Trophoblast cell (in vitro differentiated cells and primary cell): ENCODE measurements at regions not wholly inside any gene's neighbourhood (a gene's known extent, or its start where the extent isn't known, plus 50 kb on each side); places are given as distances from the start of the nearest gene placed in this dataset.
A peak's percentile ranks its signal among the peaks of the same experiment; 100 is the strongest.

Source experiments
- DNase-seq, 2 donors: peaks; one replicate each; pipeline ENCODE4 v3.0.0-alpha.2; 2016
- H2AFZ ChIP-seq: 2 replicates; pipeline ENCODE4 v1.6.1; 2013; ENCODE audit warnings: low read length, moderate library complexity, mild to moderate bottlenecking; ENCODE audit not compliant: insufficient read depth, poor library complexity
- H2AK5ac ChIP-seq: 2 replicates; pipeline ENCODE4 v1.6.1; 2013; ENCODE audit warnings: mild to moderate bottlenecking, low read length
- H2BK120ac ChIP-seq: 2 replicates; pipeline ENCODE4 v1.6.1; 2013; ENCODE audit warnings: low read length, mild to moderate bottlenecking, moderate library complexity; ENCODE audit not compliant: insufficient read depth, poor library complexity
- H2BK12ac ChIP-seq: 2 replicates; pipeline ENCODE4 v1.6.1; 2013; ENCODE audit warnings: mild to moderate bottlenecking, low read length, moderate library complexity
- H2BK5ac ChIP-seq: 2 replicates; pipeline ENCODE4 v1.6.1; 2013; ENCODE audit warnings: low read length, low read depth, moderate library complexity, mild to moderate bottlenecking; ENCODE audit not compliant: poor library complexity
- H3K14ac ChIP-seq: 2 replicates; pipeline ENCODE4 v1.6.1; 2013; ENCODE audit warnings: mild to moderate bottlenecking, low read length
- H3K18ac ChIP-seq: 2 replicates; pipeline ENCODE4 v1.6.1; 2013; ENCODE audit warnings: mild to moderate bottlenecking, low read length
- H3K23ac ChIP-seq: 2 replicates; pipeline ENCODE4 v1.6.1; 2013; ENCODE audit warnings: low read length
- H3K27ac ChIP-seq: 2 replicates; pipeline ENCODE4 v1.5.1; 2013; ENCODE audit warnings: low read depth, mild to moderate bottlenecking, inconsistent platforms, low read length, moderate library complexity
- H3K27me3 ChIP-seq: 2 replicates; pipeline ENCODE4 v1.6.1; 2013; ENCODE audit warnings: inconsistent platforms, mild to moderate bottlenecking, low read length, moderate library complexity; ENCODE audit not compliant: insufficient read depth
- H3K36me3 ChIP-seq, 2 experiments: 1 replicate in 1 of 2; 2 replicates in 1 of 2; pipeline ENCODE4 v1.6.1; 2013; ENCODE audit warnings: low read length in 2 of 2, mild to moderate bottlenecking in 2 of 2, moderate library complexity in 1 of 2; ENCODE audit not compliant: insufficient read depth in 2 of 2, control insufficient read depth in 1 of 2
- H3K4ac ChIP-seq: 2 replicates; pipeline ENCODE4 v1.6.1; 2013; ENCODE audit warnings: low read depth, mild to moderate bottlenecking, low read length, moderate library complexity
- H3K4me1 ChIP-seq, 2 experiments: 1 replicate in 1 of 2; 2 replicates in 1 of 2; pipeline ENCODE4 v1.6.1; 2013; ENCODE audit warnings: low read length in 2 of 2, mild to moderate bottlenecking in 2 of 2, moderate library complexity in 1 of 2; ENCODE audit not compliant: insufficient read depth in 2 of 2, control insufficient read depth in 1 of 2
- H3K4me2 ChIP-seq: 2 replicates; pipeline ENCODE4 v1.6.1; 2013; ENCODE audit warnings: inconsistent platforms, mild to moderate bottlenecking, low read length, moderate library complexity
- H3K4me3 ChIP-seq: 2 replicates; pipeline ENCODE4 v1.5.1; 2013; ENCODE audit warnings: mild to moderate bottlenecking, low read depth, low read length, inconsistent platforms
- H3K79me1 ChIP-seq: one replicate; pipeline ENCODE4 v1.6.1; 2013; ENCODE audit warnings: low read length
- H3K79me2 ChIP-seq: 2 replicates; pipeline ENCODE4 v1.6.1; 2013; ENCODE audit warnings: low read length, mild to moderate bottlenecking; ENCODE audit not compliant: control insufficient read depth, insufficient read depth, poor library complexity
- H3K9ac ChIP-seq: 2 replicates; pipeline ENCODE4 v1.6.1; 2013; ENCODE audit warnings: mild to moderate bottlenecking, low read length
- H3K9me3 ChIP-seq: 2 replicates; pipeline ENCODE4 v1.6.1; 2013; ENCODE audit warnings: low read depth, mild to moderate bottlenecking, control low read depth, inconsistent platforms, low read length; ENCODE audit not compliant: insufficient read depth
- H4K12ac ChIP-seq: 2 replicates; pipeline ENCODE4 v1.6.1; 2013; ENCODE audit warnings: low read depth, mild to moderate bottlenecking, low read length, moderate library complexity
- H4K8ac ChIP-seq: 2 replicates; pipeline ENCODE4 v1.6.1; 2013; ENCODE audit warnings: low read depth, mild to moderate bottlenecking, low read length, moderate library complexity
- H4K91ac ChIP-seq: one replicate; pipeline ENCODE4 v1.6.1; 2013; ENCODE audit warnings: low read depth, mild to moderate bottlenecking, low read length, moderate library complexity
- WGBS: extraction: QIAGEN DNeasy Blood & Tissue Kit; methylation state at CpG from one replicate; pipeline ENCODE4 v1.1.7; 2013; ENCODE audit warnings: missing lambda C conversion rate; ENCODE audit not compliant: insufficient read length, insufficient coverage; ENCODE audit errors: extremely low coverage; 5-methylcytosine and 5-hydroxymethylcytosine counted together

DNA sequence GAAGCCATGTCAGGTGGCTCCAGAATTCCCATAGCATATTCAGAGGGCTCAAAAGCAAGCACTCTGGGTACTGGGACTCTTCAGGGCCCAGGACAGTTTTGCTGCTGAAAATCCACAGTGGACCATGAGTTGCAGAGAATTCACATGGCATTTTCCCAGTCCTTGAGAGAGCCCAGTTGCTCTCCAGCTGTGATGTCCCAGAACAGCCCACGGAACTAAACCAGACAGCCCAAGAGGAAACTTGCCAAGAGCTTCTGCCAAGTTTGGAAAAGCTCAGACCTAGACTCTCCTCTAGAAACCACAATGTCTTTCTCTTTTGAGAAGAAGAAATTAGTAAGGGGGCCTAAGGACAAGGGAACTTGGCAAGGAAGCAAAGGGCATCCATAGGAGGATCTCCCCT lies 69.4 kb downstream of the RGS2 start:
- Histone ChIP-seq H3K23ac (no peak overlapping the region), H3K36me3 (no peaks in the 10 kb centered on the region), H3K27ac (no peak overlapping the region), H4K8ac (no peak overlapping the region), H3K9me3 (no peaks in the 10 kb centered on the region), H3K4me1 (no peaks in the 10 kb centered on the region), H3K27me3 (no peaks in the 10 kb centered on the region), H4K12ac (no peak overlapping the region), H2AK5ac (no peak overlapping the region), H3K79me1 (no peaks in the 10 kb centered on the region), H2BK12ac (no peak overlapping the region), H4K91ac (no peak overlapping the region), H2BK5ac (no peak overlapping the region), H3K14ac (no peak overlapping the region), H3K4ac (no peak overlapping the region), H2AFZ (no peak overlapping the region), H3K9ac (no peak overlapping the region), H3K4me2 (no peak overlapping the region), H3K79me2 (no peaks in the 10 kb centered on the region), H2BK120ac (no peak overlapping the region), H3K18ac (no peak overlapping the region), H3K4me3 (no peak overlapping the region)
- no peak for DNase-seq
- WGBS = no CpG with 5 or more reads among the region's 1 CpG

DNA sequence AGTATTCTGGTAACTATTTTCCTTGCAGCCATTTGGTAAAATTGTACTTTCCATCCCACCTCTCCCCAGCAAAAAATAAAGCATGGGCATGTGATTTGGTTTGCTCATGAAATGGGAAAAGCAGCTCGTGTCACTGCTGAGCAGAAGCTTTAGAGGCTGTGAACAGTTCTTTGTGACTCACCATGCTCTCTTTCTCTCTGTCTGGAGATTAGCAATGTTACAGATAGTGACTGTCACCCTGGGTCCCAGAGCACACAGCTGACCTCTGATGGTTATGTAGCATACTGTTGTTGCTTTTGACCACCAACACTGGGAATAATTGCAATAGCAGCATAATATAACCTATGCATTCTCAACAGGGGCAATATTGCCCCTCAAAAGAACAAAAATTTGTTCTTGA lies 70.6 kb downstream of the RGS2 start:
- no peak overlapping the region for H2BK12ac ChIP-seq
- H4K8ac ChIP-seq = no peak overlapping the region
- no peaks in the 10 kb centered on the region for H3K9me3 ChIP-seq
- H3K9ac ChIP-seq = no peak overlapping the region
- no peak overlapping the region for H3K27ac ChIP-seq
- H3K4me2 ChIP-seq = no peak overlapping the region
- H2BK5ac ChIP-seq = no peak overlapping the region
- no peak overlapping the region for H3K14ac ChIP-seq
- H3K27me3 ChIP-seq = no peaks in the 10 kb centered on the region
- no peak overlapping the region for H3K4me3 ChIP-seq
- no peaks in the 10 kb centered on the region for H3K79me1 ChIP-seq
- no peak overlapping the region for H2AFZ ChIP-seq
- WGBS = no CpG with 5 or more reads among the region's 1 CpG
- no peak overlapping the region for H2AK5ac ChIP-seq
- no peaks in the 10 kb centered on the region for H3K4me1 ChIP-seq
- no peaks in the 10 kb centered on the region for H3K79me2 ChIP-seq
- H3K4ac ChIP-seq = no peak overlapping the region
- no peak overlapping the region for H4K91ac ChIP-seq
- no peak overlapping the region for H2BK120ac ChIP-seq
- H3K18ac ChIP-seq = no peak overlapping the region
- H3K23ac ChIP-seq = no peak overlapping the region
- no peak overlapping the region for H4K12ac ChIP-seq
- peak; percentile 3 to 7 for DNase-seq
- H3K36me3 ChIP-seq = no peaks in the 10 kb centered on the region

DNA sequence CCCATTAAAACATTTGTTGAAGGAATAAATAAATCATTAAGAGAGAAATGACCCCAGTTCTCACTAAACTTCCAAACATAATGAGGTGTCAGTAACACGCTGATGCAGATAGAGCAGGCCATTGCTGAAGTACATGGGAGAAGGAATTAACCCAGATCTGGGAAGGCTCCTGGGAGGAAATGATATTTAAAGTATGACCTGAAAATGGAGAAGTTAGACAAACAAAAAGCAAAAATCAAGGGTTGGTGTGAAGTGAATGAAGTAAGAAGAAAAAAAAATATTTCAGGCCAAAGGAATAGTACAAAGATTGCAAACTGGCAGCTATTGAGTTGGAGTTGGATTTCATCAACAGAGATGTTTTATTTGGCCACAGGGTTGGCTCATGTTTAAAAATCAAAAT lies 71.4 kb downstream of the RGS2 start:
- WGBS = no CpG with 5 or more reads among the region's 1 CpG
- Histone ChIP-seq H3K4me3 (no peak overlapping the region), H2AFZ (no peak overlapping the region), H3K4me2 (no peak overlapping the region), H3K79me2 (no peaks in the 10 kb centered on the region), H2BK12ac (no peak overlapping the region), H3K18ac (no peak overlapping the region), H3K27ac (no peak overlapping the region), H4K91ac (no peak overlapping the region), H3K9me3 (no peaks in the 10 kb centered on the region), H4K8ac (no peak overlapping the region), H3K36me3 (no peaks in the 10 kb centered on the region), H3K4ac (no peak overlapping the region), H3K23ac (no peak overlapping the region), H3K14ac (no peak overlapping the region), H3K9ac (no peak overlapping the region), H4K12ac (no peak overlapping the region), H3K4me1 (no peaks in the 10 kb centered on the region), H2BK120ac (no peak overlapping the region), H2AK5ac (no peak overlapping the region), H3K79me1 (no peaks in the 10 kb centered on the region), H2BK5ac (no peak overlapping the region), H3K27me3 (no peaks in the 10 kb centered on the region)
- DNase-seq = no peak

DNA sequence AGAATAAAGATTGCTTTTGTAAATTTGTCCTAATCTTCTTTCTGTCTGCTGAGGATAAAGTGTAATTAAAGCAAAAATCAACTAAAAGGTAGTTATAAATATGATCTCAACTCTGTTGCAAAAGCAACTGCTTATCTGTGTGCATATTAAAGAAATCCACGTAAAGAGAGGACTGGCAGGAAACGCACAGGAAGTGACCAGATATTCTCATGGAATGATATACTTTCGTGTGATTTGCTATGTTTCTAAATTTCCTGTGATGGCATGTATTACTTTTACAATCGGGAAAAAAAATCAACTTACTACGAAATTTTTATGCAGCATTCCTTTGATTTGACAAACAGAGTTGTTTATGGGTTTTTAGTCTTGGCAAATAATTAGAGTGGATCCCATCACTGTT lies 75.4 kb downstream of the RGS2 start:
- Histone ChIP-seq H3K4ac (no peak overlapping the region), H3K23ac (no peak overlapping the region), H2AFZ (no peak overlapping the region), H3K4me2 (no peak overlapping the region), H3K9me3 (no peaks in the 10 kb centered on the region), H3K79me2 (no peaks in the 10 kb centered on the region), H2AK5ac (no peak overlapping the region), H3K4me3 (no peak overlapping the region), H4K91ac (no peak overlapping the region), H3K27me3 (no peaks in the 10 kb centered on the region), H2BK12ac (no peak overlapping the region), H4K8ac (no peak overlapping the region), H2BK120ac (no peak overlapping the region), H3K36me3 (no peaks in the 10 kb centered on the region), H3K9ac (no peak overlapping the region), H2BK5ac (no peak overlapping the region), H4K12ac (no peak overlapping the region), H3K18ac (no peak overlapping the region), H3K14ac (no peak overlapping the region), H3K79me1 (no peaks in the 10 kb centered on the region), H3K4me1 (no peaks in the 10 kb centered on the region), H3K27ac (no peak overlapping the region)
- no peak for DNase-seq
- WGBS = no CpG with 5 or more reads among the region's 5 CpGs
